Astrocyte (in vitro differentiated cells and primary cell): ENCODE measurements at regions not wholly inside any gene's neighbourhood (a gene's known extent, or its start where the extent isn't known, plus 50 kb on each side); places are given as distances from the start of the nearest gene placed in this dataset.

Experiments
- DNase-seq: peaks from one replicate; pipeline ENCODE4 v3.0.0-alpha.2; 2010; ENCODE audit warnings: low read depth
- FAIRE-seq: peaks from 2 replicates; lab custom pipeline; 2011; peaks lifted over from hg19 to GRCh38; lab: Jason Lieb, UNC
- H2AFZ ChIP-seq: 2 replicates; pipeline ENCODE4 v1.6.0; 2012; ENCODE audit warnings: low read depth, low read length, inconsistent platforms
- H3K27ac ChIP-seq: 2 replicates; pipeline ENCODE4 v1.5.1; 2011; ENCODE audit warnings: low read depth, low read length, inconsistent platforms
- H3K27me3 ChIP-seq: 2 replicates; pipeline ENCODE4 v1.6.0; 2011; ENCODE audit warnings: low read length, inconsistent platforms; ENCODE audit not compliant: insufficient read depth
- H3K36me3 ChIP-seq: 2 replicates; pipeline ENCODE4 v1.5.1; 2011; ENCODE audit warnings: low read length, inconsistent platforms; ENCODE audit not compliant: insufficient read depth
- H3K4me1 ChIP-seq: 2 replicates; pipeline ENCODE4 v1.5.1; 2011; ENCODE audit warnings: low read length, inconsistent platforms; ENCODE audit not compliant: insufficient read depth
- H3K4me2 ChIP-seq: 2 replicates; pipeline ENCODE4 v1.6.0; 2012; ENCODE audit warnings: low read length, inconsistent platforms
- H3K4me3 ChIP-seq: 2 replicates; pipeline ENCODE4 v1.5.1; 2011; ENCODE audit warnings: low read depth, mild to moderate bottlenecking, low read length, inconsistent platforms; ENCODE audit not compliant: insufficient read depth
- H3K79me2 ChIP-seq: 2 replicates; pipeline ENCODE4 v1.6.0; 2012; ENCODE audit warnings: mild to moderate bottlenecking, low read length, inconsistent platforms; ENCODE audit not compliant: insufficient read depth
- H3K9ac ChIP-seq: 2 replicates; pipeline ENCODE4 v1.6.0; 2012; ENCODE audit warnings: mild to moderate bottlenecking, low read length, inconsistent platforms
- H3K9me3 ChIP-seq: 2 replicates; pipeline ENCODE4 v1.5.1; 2012; ENCODE audit warnings: low read depth, mild to moderate bottlenecking, low read length, inconsistent platforms; ENCODE audit not compliant: insufficient read depth
- H4K20me1 ChIP-seq: 2 replicates; pipeline ENCODE4 v1.6.0; 2012; ENCODE audit warnings: low read length, inconsistent platforms; ENCODE audit not compliant: insufficient read depth
- H3K27ac Mint-ChIP-seq: one replicate; pipeline ENCODE4 v1.8.0; 2021; ENCODE audit warnings: mild to moderate bottlenecking, mixed read lengths; ENCODE audit not compliant: unreplicated experiment
- H3K27me3 Mint-ChIP-seq: one replicate; pipeline ENCODE4 v1.8.0; 2021; ENCODE audit warnings: low read depth, mixed read lengths; ENCODE audit not compliant: unreplicated experiment
- H3K36me3 Mint-ChIP-seq: one replicate; pipeline ENCODE4 v1.8.0; 2021; ENCODE audit warnings: low read depth, mixed read lengths; ENCODE audit not compliant: unreplicated experiment
- H3K4me1 Mint-ChIP-seq: one replicate; pipeline ENCODE4 v1.8.0; 2021; ENCODE audit warnings: low read depth, mixed read lengths; ENCODE audit not compliant: unreplicated experiment
- H3K4me3 Mint-ChIP-seq: one replicate; pipeline ENCODE4 v1.8.0; 2021; ENCODE audit warnings: mild to moderate bottlenecking, moderate library complexity, mixed read lengths; ENCODE audit not compliant: unreplicated experiment
- H3K9me3 Mint-ChIP-seq: one replicate; pipeline ENCODE4 v1.8.0; 2021; ENCODE audit warnings: mild to moderate bottlenecking, mixed read lengths; ENCODE audit not compliant: unreplicated experiment
- CTCF ChIP-seq: IDR thresholded peaks from 2 replicates; pipeline ENCODE4 v1.5.1; 2011; ENCODE audit warnings: low read depth, mild to moderate bottlenecking, inconsistent platforms, low read length, moderate library complexity; ENCODE audit not compliant: insufficient read depth
- EZH2 ChIP-seq: IDR thresholded peaks from 2 replicates; pipeline ENCODE4 v1.6.1; 2012; ENCODE audit warnings: mild to moderate bottlenecking, low read length, inconsistent platforms; ENCODE audit not compliant: insufficient read depth

- Histone ChIP-seq H3K36me3 (no peaks in the 10 kb centered on the region), H3K27ac (no peak overlapping the region), H3K9me3 (no peaks in the 10 kb centered on the region), H3K9ac (no peak overlapping the region), H3K27me3 (no peaks in the 10 kb centered on the region), H2AFZ (no peak overlapping the region), H3K4me1 (no peaks in the 10 kb centered on the region), H4K20me1 (no peaks in the 10 kb centered on the region), H3K4me2 (no peak overlapping the region), H3K4me3 (no peak overlapping the region), H3K79me2 (no peaks in the 10 kb centered on the region)
- DNase-seq (no peak), FAIRE-seq (no peak)
- Mint-ChIP-seq H3K36me3 (no peaks in the 10 kb centered on the region), H3K4me3 (no peak overlapping the region), H3K27ac (no peak overlapping the region), H3K4me1 (peaks cover 4% of the 10 kb centered on the region), H3K27me3 (no peaks in the 10 kb centered on the region), H3K9me3 (peaks cover 3% of the 10 kb centered on the region)
- TF ChIP-seq EZH2 (no peak), CTCF (no peak)
Measured at GRCh38 chr13:103194871-103195270, 128.7 kb upstream of the SLC10A2 start.

GRCh38 chr13:103192511-103193135 lies 126.4 kb upstream of the SLC10A2 start:
- Mint-ChIP-seq H3K27me3 (no peaks in the 10 kb centered on the region), H3K4me1 (peaks cover 4% of the 10 kb centered on the region), H3K27ac (no peak overlapping the region), H3K4me3 (no peak overlapping the region), H3K36me3 (no peaks in the 10 kb centered on the region), H3K9me3 (peaks cover 1% of the 10 kb centered on the region)
- no peak overlapping the region for H3K4me2 ChIP-seq
- H3K4me1 ChIP-seq: no peaks in the 10 kb centered on the region
- TF ChIP-seq CTCF (no peak), EZH2 (no peak)
- no peak overlapping the region for H3K4me3 ChIP-seq
- no peak overlapping the region for H3K9ac ChIP-seq
- FAIRE-seq (no peak), DNase-seq (no peak)
- H3K27ac ChIP-seq: no peak overlapping the region
- no peaks in the 10 kb centered on the region for H3K27me3 ChIP-seq
- H3K9me3 ChIP-seq: no peaks in the 10 kb centered on the region
- H4K20me1 ChIP-seq: no peaks in the 10 kb centered on the region
- H2AFZ ChIP-seq: no peak overlapping the region
- H3K79me2 ChIP-seq: no peaks in the 10 kb centered on the region
- no peaks in the 10 kb centered on the region for H3K36me3 ChIP-seq

- Histone ChIP-seq H3K4me3 (no peak overlapping the region), H4K20me1 (no peaks in the 10 kb centered on the region), H3K9me3 (no peaks in the 10 kb centered on the region), H3K27me3 (no peaks in the 10 kb centered on the region), H3K4me2 (no peak overlapping the region), H3K79me2 (no peaks in the 10 kb centered on the region), H3K9ac (no peak overlapping the region), H3K36me3 (no peaks in the 10 kb centered on the region), H2AFZ (no peak overlapping the region), H3K4me1 (no peaks in the 10 kb centered on the region), H3K27ac (no peak overlapping the region)
- FAIRE-seq: no peak
- Mint-ChIP-seq H3K27ac (no peak overlapping the region), H3K4me1 (peaks cover 4% of the 10 kb centered on the region), H3K9me3 (peaks cover 1% of the 10 kb centered on the region), H3K27me3 (peaks cover 2% of the 10 kb centered on the region), H3K36me3 (no peaks in the 10 kb centered on the region), H3K4me3 (no peak overlapping the region)
- TF ChIP-seq EZH2 (no peak), CTCF (no peak)
- no peak for DNase-seq
Measured at GRCh38 chr13:103190841-103191240, 124.6 kb upstream of the SLC10A2 start.
